ENCODE measurements at regions not wholly inside any gene's neighbourhood (a gene's known extent, or its start where the extent isn't known, plus 50 kb on each side); places are given as distances from the start of the nearest gene placed in this dataset.

DNA sequence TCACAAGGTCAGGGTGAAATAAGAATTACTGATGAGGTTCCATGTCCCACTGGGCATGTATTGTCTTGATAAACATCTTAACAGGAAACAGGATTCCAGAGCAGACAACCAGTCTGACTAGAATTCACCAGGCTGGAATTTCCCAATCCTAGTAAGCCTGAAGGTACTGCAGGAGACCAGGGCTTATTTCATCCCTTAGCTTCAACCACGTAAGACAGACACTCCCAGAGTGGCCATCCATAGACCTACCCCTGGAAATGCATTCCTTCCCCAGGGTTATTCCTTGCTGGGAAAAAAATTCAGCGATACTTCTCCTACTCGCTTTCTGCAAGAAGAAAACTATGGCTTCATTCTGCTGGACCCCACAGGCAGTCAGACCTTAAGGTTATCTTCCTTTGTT is 785.4 kb downstream of the NR2F1-AS1 start:
- no peak for DNase-seq (ENCODE audit: extremely low read depth, low read depth)
- TF ChIP-seq, protein P1, sequence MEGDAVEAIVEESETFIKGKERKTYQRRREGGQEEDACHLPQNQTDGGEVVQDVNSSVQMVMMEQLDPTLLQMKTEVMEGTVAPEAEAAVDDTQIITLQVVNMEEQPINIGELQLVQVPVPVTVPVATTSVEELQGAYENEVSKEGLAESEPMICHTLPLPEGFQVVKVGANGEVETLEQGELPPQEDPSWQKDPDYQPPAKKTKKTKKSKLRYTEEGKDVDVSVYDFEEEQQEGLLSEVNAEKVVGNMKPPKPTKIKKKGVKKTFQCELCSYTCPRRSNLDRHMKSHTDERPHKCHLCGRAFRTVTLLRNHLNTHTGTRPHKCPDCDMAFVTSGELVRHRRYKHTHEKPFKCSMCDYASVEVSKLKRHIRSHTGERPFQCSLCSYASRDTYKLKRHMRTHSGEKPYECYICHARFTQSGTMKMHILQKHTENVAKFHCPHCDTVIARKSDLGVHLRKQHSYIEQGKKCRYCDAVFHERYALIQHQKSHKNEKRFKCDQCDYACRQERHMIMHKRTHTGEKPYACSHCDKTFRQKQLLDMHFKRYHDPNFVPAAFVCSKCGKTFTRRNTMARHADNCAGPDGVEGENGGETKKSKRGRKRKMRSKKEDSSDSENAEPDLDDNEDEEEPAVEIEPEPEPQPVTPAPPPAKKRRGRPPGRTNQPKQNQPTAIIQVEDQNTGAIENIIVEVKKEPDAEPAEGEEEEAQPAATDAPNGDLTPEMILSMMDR (IDR thresholded peaks at IDR 0.05; ENCODE audit: low read depth, low read length) = no peak

DNA sequence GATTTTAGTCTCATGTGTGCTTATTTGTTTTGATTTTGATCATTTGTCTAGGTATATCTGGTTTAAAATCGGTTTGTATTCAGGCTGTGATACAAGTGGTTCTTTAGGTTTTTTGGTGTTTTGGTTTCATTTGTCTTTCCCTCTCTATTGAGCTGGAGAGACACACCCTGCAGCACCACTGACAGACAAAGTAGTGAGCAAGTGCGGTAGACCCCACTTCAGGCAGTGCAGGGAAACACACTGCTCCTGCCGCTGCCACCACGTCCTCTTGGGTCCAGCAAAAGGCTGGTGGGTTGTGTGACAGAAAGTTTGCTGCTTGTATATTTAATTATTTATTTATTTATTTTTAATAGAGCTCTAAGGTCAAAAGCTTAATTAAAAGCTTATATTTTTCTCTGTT is 801.0 kb downstream of the NR2F1-AS1 start:
- no peak for DNase-seq (ENCODE audit: extremely low read depth, low read depth)
- TF ChIP-seq, protein P1 (IDR thresholded peaks at IDR 0.05; ENCODE audit: low read depth, low read length) = no peak

DNA sequence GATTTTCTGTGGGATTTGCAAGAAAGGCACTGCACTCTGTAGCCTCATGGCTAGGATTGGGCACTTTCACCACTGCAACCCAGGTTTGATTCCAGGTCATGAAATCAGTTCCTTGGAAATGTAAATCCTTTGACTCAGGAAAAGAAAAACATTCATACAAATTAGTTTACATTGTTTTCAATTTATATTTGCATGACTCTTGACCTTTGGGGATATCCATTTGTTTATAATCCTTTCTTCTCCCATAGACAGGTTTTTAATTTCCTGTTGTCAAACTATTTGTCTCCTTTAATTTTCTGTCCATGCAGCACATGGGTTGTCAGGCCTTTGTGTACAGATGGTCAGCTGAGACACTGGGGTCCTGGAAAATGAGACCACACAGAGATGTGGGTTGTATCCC is 801.5 kb downstream of the NR2F1-AS1 start:
- TF ChIP-seq, protein P1 (IDR thresholded peaks at IDR 0.05; ENCODE audit: low read depth, low read length) = no peak
- no peak for DNase-seq (ENCODE audit: extremely low read depth, low read depth)

DNA sequence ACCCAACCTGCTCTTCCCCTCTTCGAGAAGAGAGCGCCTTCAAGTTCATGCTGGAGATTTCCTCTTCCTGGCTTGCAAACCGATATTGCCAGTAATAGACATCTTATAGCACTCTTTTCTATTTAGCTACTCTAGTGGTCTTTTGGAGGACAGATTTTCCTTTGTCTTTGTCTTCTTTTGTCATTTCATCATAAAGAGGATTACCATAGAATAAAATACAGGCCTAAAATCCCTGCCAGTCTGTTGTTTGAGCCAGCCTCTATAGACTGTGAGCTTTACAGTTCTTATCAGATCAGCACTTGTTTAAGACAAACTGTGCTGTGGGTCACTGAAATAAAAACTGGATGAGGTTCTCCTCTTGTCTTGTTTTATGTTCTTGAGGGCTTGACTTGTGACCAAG is 802.8 kb downstream of the NR2F1-AS1 start:
- TF ChIP-seq, protein P1 (IDR thresholded peaks at IDR 0.05; ENCODE audit: low read depth, low read length) = no peak
- DNase-seq (ENCODE audit: extremely low read depth, low read depth) = no peak

DNA sequence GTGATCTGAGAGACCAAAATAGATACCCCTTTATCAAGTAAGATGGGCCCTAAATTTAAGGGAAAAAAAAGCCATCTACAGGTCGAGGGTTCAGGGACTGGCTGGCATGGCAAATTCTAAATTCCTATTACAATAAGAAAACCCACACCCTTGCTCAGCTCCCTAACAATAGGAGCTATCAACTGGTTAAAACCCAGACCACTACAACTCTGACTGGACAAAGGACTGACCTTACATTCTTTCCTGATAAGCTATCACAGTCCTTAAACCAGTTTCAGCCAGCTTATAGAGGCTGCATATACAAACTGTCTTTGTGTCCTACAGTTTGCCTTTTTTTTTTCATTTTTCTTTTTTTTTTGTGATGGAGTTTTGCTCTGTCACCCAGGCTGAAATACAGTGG is 803.6 kb downstream of the NR2F1-AS1 start:
- TF ChIP-seq, protein P1 (IDR thresholded peaks at IDR 0.05; ENCODE audit: low read depth, low read length) = no peak
- DNase-seq (ENCODE audit: extremely low read depth, low read depth) = no peak

DNA sequence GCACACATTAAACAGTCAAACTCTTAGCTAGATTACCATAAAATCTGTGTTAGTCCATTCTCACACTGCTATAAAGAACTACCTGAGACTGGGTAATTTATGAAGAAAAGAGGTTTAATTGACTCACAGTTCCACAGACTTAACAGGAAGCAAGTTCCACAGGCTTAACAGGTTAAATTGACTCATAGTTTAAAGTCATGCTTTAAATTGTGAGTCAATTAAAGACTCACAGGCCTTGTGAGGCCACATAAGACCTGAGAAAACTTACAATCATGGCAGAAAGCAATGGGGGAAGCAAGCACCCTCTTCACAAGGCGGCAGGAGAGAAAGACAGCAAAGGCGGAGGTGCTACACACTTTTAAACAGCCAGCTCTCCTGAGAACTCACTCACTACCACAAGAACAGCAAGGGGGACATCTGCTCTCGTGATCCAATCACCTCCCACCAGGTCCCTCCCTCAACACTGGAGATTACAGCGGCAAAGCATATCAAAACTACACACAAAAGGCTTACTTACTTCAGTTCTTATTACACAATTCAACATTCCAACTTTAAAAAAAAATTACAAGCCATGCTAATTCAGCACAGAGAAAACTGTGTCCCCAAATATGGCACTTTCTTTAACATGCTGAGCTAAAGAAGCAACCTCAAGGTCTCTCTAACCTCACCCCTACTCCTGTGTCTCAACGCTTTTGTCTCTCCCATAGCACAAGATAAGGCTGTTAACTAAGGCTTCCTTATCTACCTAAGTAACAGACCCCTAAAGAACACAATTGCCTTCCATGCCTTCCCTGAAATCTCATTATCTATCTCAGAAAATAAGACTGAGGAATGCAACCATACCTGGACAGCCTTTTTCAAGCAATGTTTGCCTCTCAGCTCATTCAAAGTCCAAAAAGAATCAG is 805.1 kb downstream of the NR2F1-AS1 start:
- TF ChIP-seq, protein P1 (IDR thresholded peaks at IDR 0.05; ENCODE audit: low read depth, low read length) = no peak

DNA sequence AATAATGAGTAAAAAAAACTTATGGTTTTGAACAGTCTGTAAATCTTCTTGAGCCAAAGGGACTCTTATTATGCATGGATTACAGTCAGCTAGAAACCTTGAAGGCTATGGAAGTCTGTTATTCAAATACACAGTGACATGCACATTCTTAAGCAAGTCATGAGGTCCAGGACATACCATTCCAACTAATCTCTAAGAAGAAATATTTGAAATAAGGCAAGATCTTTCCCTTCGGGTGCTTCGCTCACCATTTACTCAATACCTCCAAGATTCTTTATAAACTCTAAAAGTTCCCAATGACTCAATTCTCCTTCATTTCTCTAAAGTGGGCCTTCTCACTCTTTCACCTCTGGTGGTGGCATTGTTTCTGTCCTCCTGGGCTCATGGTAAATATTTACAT is 811.0 kb downstream of the NR2F1-AS1 start:
- DNase-seq (ENCODE audit: extremely low read depth, low read depth) = no peak
- TF ChIP-seq, protein P1 (IDR thresholded peaks at IDR 0.05; ENCODE audit: low read depth, low read length) = no peak

More for the DNA sequence above, 805.1 kb downstream of the NR2F1-AS1 start:
- no peak for DNase-seq (ENCODE audit: extremely low read depth, low read depth)
